ENCODE measurements at regions not wholly inside any gene's neighbourhood (a gene's known extent, or its start where the extent isn't known, plus 50 kb on each side); places are given as distances from the start of the nearest gene placed in this dataset.
A peak's percentile ranks its signal among the peaks of the same experiment; 100 is the strongest.

GRCh38 chr15:35746121-35746520, 200.2 kb upstream of the DPH6 start:
- no peaks in the 10 kb centered on the region for H3K79me2 ChIP-seq (ENCODE audit: insufficient read depth, low read depth)
- no peaks in the 10 kb centered on the region for H3K27me3 ChIP-seq (ENCODE audit: insufficient read depth, low read depth)
- H3K27ac ChIP-seq: no peak overlapping the region
- no peaks in the 10 kb centered on the region for H3K4me1 ChIP-seq (ENCODE audit: low read depth, poor library complexity, severe bottlenecking)
- TF ChIP-seq CTCF (conservative IDR thresholded peaks at IDR 0.05; ENCODE audit: low read depth, low read length): no peak
- H4K20me1 ChIP-seq (ENCODE audit: insufficient read depth): no peaks in the 10 kb centered on the region
- H3K9ac ChIP-seq: no peak overlapping the region
- no peaks in the 10 kb centered on the region for H3K36me3 ChIP-seq (ENCODE audit: insufficient read depth)
- H3K4me3 ChIP-seq (IDR thresholded peaks at IDR 0.05; ENCODE audit: insufficient read depth, low read depth, low read length): no peak overlapping the region
- no peak overlapping the region for H2AFZ ChIP-seq (ENCODE audit: low read depth)
- H3K4me2 ChIP-seq: no peak overlapping the region

- Histone ChIP-seq H3K9ac (no peak overlapping the region), H3K79me2 (ENCODE audit: insufficient read depth, low read depth) (no peaks in the 10 kb centered on the region), H3K27ac (no peak overlapping the region), H3K36me3 (ENCODE audit: insufficient read depth) (no peaks in the 10 kb centered on the region), H4K20me1 (ENCODE audit: insufficient read depth) (no peaks in the 10 kb centered on the region), H3K4me3 (IDR thresholded peaks at IDR 0.05; ENCODE audit: insufficient read depth, low read depth, low read length) (no peak overlapping the region), H3K4me2 (no peak overlapping the region), H3K4me1 (ENCODE audit: low read depth, poor library complexity, severe bottlenecking) (no peaks in the 10 kb centered on the region), H3K27me3 (ENCODE audit: insufficient read depth, low read depth) (no peaks in the 10 kb centered on the region), H2AFZ (ENCODE audit: low read depth) (no peak overlapping the region)
- TF ChIP-seq CTCF (conservative IDR thresholded peaks at IDR 0.05; ENCODE audit: low read depth, low read length): no peak
These were observed 202.1 kb upstream of the DPH6 start for GRCh38 chr15:35748105-35748504.

- Histone ChIP-seq H2AFZ (ENCODE audit: low read depth) (no peak overlapping the region), H3K4me2 (no peak overlapping the region), H3K4me3 (IDR thresholded peaks at IDR 0.05; ENCODE audit: insufficient read depth, low read depth, low read length) (no peak overlapping the region), H3K27me3 (ENCODE audit: insufficient read depth, low read depth) (no peaks in the 10 kb centered on the region), H3K9ac (no peak overlapping the region), H3K27ac (no peak overlapping the region), H4K20me1 (ENCODE audit: insufficient read depth) (no peaks in the 10 kb centered on the region), H3K36me3 (ENCODE audit: insufficient read depth) (no peaks in the 10 kb centered on the region), H3K79me2 (ENCODE audit: insufficient read depth, low read depth) (no peaks in the 10 kb centered on the region), H3K4me1 (ENCODE audit: low read depth, poor library complexity, severe bottlenecking) (no peaks in the 10 kb centered on the region)
- no peak for TF ChIP-seq CTCF (conservative IDR thresholded peaks at IDR 0.05; ENCODE audit: low read depth, low read length)
These were observed 204.1 kb upstream of the DPH6 start for GRCh38 chr15:35750051-35750450.

GRCh38 chr15:35751413-35752133, 205.6 kb upstream of the DPH6 start:
- H3K27me3 ChIP-seq (ENCODE audit: insufficient read depth, low read depth): no peaks in the 10 kb centered on the region
- no peaks in the 10 kb centered on the region for H3K36me3 ChIP-seq (ENCODE audit: insufficient read depth)
- H3K4me3 ChIP-seq (IDR thresholded peaks at IDR 0.05; ENCODE audit: insufficient read depth, low read depth, low read length): no peak overlapping the region
- no peak overlapping the region for H3K4me2 ChIP-seq
- no peaks in the 10 kb centered on the region for H3K79me2 ChIP-seq (ENCODE audit: insufficient read depth, low read depth)
- no peaks in the 10 kb centered on the region for H3K4me1 ChIP-seq (ENCODE audit: low read depth, poor library complexity, severe bottlenecking)
- H3K27ac ChIP-seq: no peak overlapping the region
- peak overlapping the region; percentile 22; the same call in 1 of the 2 replicates for H2AFZ ChIP-seq (ENCODE audit: low read depth)
- H3K9ac ChIP-seq: no peak overlapping the region
- peak; percentile 79 for TF ChIP-seq CTCF (conservative IDR thresholded peaks at IDR 0.05; ENCODE audit: low read depth, low read length)
- no peaks in the 10 kb centered on the region for H4K20me1 ChIP-seq (ENCODE audit: insufficient read depth)

All from KMS-11 (cell line).